GM12878 (cell line): ENCODE measurements at regions not wholly inside any gene's neighbourhood (a gene's known extent, or its start where the extent isn't known, plus 50 kb on each side); places are given as distances from the start of the nearest gene placed in this dataset.

Experiments
- BCL11A ChIP-seq: IDR thresholded peaks from 2 replicates; pipeline ENCODE4 v1.6.1; 2011; ENCODE audit warnings: low read depth, low read length
- E2F8 ChIP-seq: fragments of 450-650 bp; IDR thresholded peaks from 2 replicates; pipeline ENCODE4 v1.6.1; 2018; ENCODE audit warnings: mild to moderate bottlenecking, low read depth, moderate library complexity; ENCODE audit not compliant: partially characterized antibody
- ESRRA ChIP-seq: IDR thresholded peaks from 2 replicates; pipeline ENCODE4 v1.6.1; 2012; ENCODE audit warnings: mild to moderate bottlenecking, low read length, improper control_type of control experiment
- HCFC1 ChIP-seq: fragments of 150-350 bp; IDR thresholded peaks from 2 replicates; pipeline ENCODE4 v1.6.1; 2014; ENCODE audit warnings: low read length
- KLF5 ChIP-seq: fragments of 450-650 bp; IDR thresholded peaks from 2 replicates; pipeline ENCODE4 v1.6.1; 2014; ENCODE audit warnings: mild to moderate bottlenecking; ENCODE audit not compliant: partially characterized antibody
- SUZ12 ChIP-seq: fragments of 200-600 bp; sonication (generic); IDR thresholded peaks from one replicate; pipeline ENCODE4 v1.6.1; 2018; ENCODE audit warnings: antibody characterized with exemption, mild to moderate bottlenecking; ENCODE audit not compliant: unreplicated experiment
- TARDBP ChIP-seq: IDR thresholded peaks from 2 replicates; pipeline ENCODE4 v1.6.1; 2016; ENCODE audit warnings: borderline replicate concordance
- TCF12 ChIP-seq: IDR thresholded peaks from 2 replicates; pipeline ENCODE4 v1.6.1; 2011; ENCODE audit warnings: low read depth, mild to moderate bottlenecking, low read length
- TCF3 ChIP-seq: IDR thresholded peaks from 2 replicates; pipeline ENCODE4 v1.6.1; 2012; ENCODE audit warnings: low read depth, mild to moderate bottlenecking, low read length, borderline replicate concordance; ENCODE audit not compliant: insufficient read depth
- ZNF217 ChIP-seq: fragments of 450-650 bp; IDR thresholded peaks from 2 replicates; pipeline ENCODE4 v1.6.1; 2017; ENCODE audit warnings: antibody characterized with exemption, mild to moderate bottlenecking
- TF ChIP-seq, protein P1 (sequence below): fragments of 450-650 bp; formaldehyde crosslinking; IDR thresholded peaks from 2 replicates; pipeline ENCODE4 v1.5.0; 2022; ENCODE audit warnings: mild to moderate bottlenecking, missing genetic modification characterization
- TF ChIP-seq, protein P2 (sequence below): fragments of 450-650 bp; IDR thresholded peaks from 2 replicates; pipeline ENCODE4 v1.6.1; 2017; ENCODE audit warnings: mild to moderate bottlenecking, moderate library complexity
- TF ChIP-seq, protein P3 (sequence below): fragments of 450-650 bp; IDR thresholded peaks from 2 replicates; pipeline ENCODE4 v1.6.1; 2017; ENCODE audit warnings: borderline replicate concordance

GRCh38 chr7:14054125-14054524, 64.7 kb upstream of the ETV1 start (continued):
- TF ChIP-seq, protein P1, sequence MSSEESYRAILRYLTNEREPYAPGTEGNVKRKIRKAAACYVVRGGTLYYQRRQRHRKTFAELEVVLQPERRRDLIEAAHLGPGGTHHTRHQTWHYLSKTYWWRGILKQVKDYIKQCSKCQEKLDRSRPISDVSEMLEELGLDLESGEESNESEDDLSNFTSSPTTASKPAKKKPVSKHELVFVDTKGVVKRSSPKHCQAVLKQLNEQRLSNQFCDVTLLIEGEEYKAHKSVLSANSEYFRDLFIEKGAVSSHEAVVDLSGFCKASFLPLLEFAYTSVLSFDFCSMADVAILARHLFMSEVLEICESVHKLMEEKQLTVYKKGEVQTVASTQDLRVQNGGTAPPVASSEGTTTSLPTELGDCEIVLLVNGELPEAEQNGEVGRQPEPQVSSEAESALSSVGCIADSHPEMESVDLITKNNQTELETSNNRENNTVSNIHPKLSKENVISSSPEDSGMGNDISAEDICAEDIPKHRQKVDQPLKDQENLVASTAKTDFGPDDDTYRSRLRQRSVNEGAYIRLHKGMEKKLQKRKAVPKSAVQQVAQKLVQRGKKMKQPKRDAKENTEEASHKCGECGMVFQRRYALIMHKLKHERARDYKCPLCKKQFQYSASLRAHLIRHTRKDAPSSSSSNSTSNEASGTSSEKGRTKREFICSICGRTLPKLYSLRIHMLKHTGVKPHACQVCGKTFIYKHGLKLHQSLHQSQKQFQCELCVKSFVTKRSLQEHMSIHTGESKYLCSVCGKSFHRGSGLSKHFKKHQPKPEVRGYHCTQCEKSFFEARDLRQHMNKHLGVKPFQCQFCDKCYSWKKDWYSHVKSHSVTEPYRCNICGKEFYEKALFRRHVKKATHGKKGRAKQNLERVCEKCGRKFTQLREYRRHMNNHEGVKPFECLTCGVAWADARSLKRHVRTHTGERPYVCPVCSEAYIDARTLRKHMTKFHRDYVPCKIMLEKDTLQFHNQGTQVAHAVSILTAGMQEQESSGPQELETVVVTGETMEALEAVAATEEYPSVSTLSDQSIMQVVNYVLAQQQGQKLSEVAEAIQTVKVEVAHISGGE (CRISPR knock-in tag), result no peak
- no peak for TF ChIP-seq SUZ12
- no peak for TF ChIP-seq TARDBP
- TF ChIP-seq ESRRA, result no peak
- TF ChIP-seq, protein P2, sequence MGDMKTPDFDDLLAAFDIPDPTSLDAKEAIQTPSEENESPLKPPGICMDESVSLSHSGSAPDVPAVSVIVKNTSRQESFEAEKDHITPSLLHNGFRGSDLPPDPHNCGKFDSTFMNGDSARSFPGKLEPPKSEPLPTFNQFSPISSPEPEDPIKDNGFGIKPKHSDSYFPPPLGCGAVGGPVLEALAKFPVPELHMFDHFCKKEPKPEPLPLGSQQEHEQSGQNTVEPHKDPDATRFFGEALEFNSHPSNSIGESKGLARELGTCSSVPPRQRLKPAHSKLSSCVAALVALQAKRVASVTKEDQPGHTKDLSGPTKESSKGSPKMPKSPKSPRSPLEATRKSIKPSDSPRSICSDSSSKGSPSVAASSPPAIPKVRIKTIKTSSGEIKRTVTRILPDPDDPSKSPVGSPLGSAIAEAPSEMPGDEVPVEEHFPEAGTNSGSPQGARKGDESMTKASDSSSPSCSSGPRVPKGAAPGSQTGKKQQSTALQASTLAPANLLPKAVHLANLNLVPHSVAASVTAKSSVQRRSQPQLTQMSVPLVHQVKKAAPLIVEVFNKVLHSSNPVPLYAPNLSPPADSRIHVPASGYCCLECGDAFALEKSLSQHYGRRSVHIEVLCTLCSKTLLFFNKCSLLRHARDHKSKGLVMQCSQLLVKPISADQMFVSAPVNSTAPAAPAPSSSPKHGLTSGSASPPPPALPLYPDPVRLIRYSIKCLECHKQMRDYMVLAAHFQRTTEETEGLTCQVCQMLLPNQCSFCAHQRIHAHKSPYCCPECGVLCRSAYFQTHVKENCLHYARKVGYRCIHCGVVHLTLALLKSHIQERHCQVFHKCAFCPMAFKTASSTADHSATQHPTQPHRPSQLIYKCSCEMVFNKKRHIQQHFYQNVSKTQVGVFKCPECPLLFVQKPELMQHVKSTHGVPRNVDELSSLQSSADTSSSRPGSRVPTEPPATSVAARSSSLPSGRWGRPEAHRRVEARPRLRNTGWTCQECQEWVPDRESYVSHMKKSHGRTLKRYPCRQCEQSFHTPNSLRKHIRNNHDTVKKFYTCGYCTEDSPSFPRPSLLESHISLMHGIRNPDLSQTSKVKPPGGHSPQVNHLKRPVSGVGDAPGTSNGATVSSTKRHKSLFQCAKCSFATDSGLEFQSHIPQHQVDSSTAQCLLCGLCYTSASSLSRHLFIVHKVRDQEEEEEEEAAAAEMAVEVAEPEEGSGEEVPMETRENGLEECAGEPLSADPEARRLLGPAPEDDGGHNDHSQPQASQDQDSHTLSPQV, result no peak
- TF ChIP-seq, protein P3, sequence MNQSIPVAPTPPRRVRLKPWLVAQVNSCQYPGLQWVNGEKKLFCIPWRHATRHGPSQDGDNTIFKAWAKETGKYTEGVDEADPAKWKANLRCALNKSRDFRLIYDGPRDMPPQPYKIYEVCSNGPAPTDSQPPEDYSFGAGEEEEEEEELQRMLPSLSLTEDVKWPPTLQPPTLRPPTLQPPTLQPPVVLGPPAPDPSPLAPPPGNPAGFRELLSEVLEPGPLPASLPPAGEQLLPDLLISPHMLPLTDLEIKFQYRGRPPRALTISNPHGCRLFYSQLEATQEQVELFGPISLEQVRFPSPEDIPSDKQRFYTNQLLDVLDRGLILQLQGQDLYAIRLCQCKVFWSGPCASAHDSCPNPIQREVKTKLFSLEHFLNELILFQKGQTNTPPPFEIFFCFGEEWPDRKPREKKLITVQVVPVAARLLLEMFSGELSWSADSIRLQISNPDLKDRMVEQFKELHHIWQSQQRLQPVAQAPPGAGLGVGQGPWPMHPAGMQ, result no peak
- no peak for TF ChIP-seq HCFC1
- no peak for TF ChIP-seq E2F8
- TF ChIP-seq KLF5, result no peak
- TF ChIP-seq TCF12, result no peak
- no peak for TF ChIP-seq BCL11A
- no peak for TF ChIP-seq ZNF217
- TF ChIP-seq TCF3, result no peak
